ENCODE measurements at regions not wholly inside any gene's neighbourhood (a gene's known extent, or its start where the extent isn't known, plus 50 kb on each side); places are given as distances from the start of the nearest gene placed in this dataset.
"Not testable (repeated sequence)": the region's sequence is repeated elsewhere in the genome, so short reads cannot be mapped to it uniquely, and the experiment has no call there.

- no peak for DNase-seq (ENCODE audit: low read depth)
These were observed 80.4 kb upstream of the ZCCHC2 start for GRCh38 chr18:62442391-62442790.

- DNase-seq (ENCODE audit: low read depth) = no peak
These were observed 77.4 kb upstream of the ZCCHC2 start for GRCh38 chr18:62445386-62445917.

GRCh38 chr18:62446511-62446910, 76.3 kb upstream of the ZCCHC2 start:
- DNase-seq (ENCODE audit: low read depth) = no peak

GRCh38 chr18:62447652-62448051, 75.2 kb upstream of the ZCCHC2 start:
- DNase-seq (ENCODE audit: low read depth) = no peak

GRCh38 chr18:62448426-62448825, 74.4 kb upstream of the ZCCHC2 start:
- no peak for DNase-seq (ENCODE audit: low read depth)

- no peak for DNase-seq (ENCODE audit: low read depth)
These were observed 73.2 kb upstream of the ZCCHC2 start for GRCh38 chr18:62449490-62450104.

- peak; percentile 56 for DNase-seq (ENCODE audit: low read depth)
These were observed 72.7 kb upstream of the ZCCHC2 start for GRCh38 chr18:62450175-62450545.

- peak; percentile 100 for DNase-seq (ENCODE audit: low read depth)
These were observed 72.0 kb upstream of the ZCCHC2 start for GRCh38 chr18:62450546-62451410.

- peak; percentile 24 for DNase-seq (ENCODE audit: low read depth)
These were observed 70.5 kb upstream of the ZCCHC2 start for GRCh38 chr18:62452280-62452831.

- DNase-seq (ENCODE audit: low read depth) = no peak
These were observed 69.0 kb upstream of the ZCCHC2 start for GRCh38 chr18:62453864-62454263.

- DNase-seq (ENCODE audit: low read depth) = no peak
These were observed 68.3 kb upstream of the ZCCHC2 start for GRCh38 chr18:62454527-62454926.

- DNase-seq (ENCODE audit: low read depth) = no peak
These were observed 67.6 kb upstream of the ZCCHC2 start for GRCh38 chr18:62455222-62455621.

GRCh38 chr18:62457877-62458276, 64.9 kb upstream of the ZCCHC2 start:
- DNase-seq (ENCODE audit: low read depth) = no peak

GRCh38 chr18:62458346-62458745, 64.5 kb upstream of the ZCCHC2 start:
- DNase-seq (ENCODE audit: low read depth) = no peak

- DNase-seq (ENCODE audit: low read depth) = no peak
These were observed 63.7 kb upstream of the ZCCHC2 start for GRCh38 chr18:62458868-62459716.

- no peak for DNase-seq (ENCODE audit: low read depth)
These were observed 61.9 kb upstream of the ZCCHC2 start for GRCh38 chr18:62460851-62461300.

- no peak for DNase-seq (ENCODE audit: low read depth)
These were observed 61.2 kb upstream of the ZCCHC2 start for GRCh38 chr18:62461591-62461990.

- DNase-seq (ENCODE audit: low read depth) = no peak
These were observed 58.6 kb upstream of the ZCCHC2 start for GRCh38 chr18:62464266-62464665.

- not testable (repeated sequence) for DNase-seq (ENCODE audit: low read depth)
These were observed 53.7 kb upstream of the ZCCHC2 start for GRCh38 chr18:62469131-62469530.

All from myocyte (in vitro differentiated cells).